ENCODE measurements at regions not wholly inside any gene's neighbourhood (a gene's known extent, or its start where the extent isn't known, plus 50 kb on each side); places are given as distances from the start of the nearest gene placed in this dataset.

DNA sequence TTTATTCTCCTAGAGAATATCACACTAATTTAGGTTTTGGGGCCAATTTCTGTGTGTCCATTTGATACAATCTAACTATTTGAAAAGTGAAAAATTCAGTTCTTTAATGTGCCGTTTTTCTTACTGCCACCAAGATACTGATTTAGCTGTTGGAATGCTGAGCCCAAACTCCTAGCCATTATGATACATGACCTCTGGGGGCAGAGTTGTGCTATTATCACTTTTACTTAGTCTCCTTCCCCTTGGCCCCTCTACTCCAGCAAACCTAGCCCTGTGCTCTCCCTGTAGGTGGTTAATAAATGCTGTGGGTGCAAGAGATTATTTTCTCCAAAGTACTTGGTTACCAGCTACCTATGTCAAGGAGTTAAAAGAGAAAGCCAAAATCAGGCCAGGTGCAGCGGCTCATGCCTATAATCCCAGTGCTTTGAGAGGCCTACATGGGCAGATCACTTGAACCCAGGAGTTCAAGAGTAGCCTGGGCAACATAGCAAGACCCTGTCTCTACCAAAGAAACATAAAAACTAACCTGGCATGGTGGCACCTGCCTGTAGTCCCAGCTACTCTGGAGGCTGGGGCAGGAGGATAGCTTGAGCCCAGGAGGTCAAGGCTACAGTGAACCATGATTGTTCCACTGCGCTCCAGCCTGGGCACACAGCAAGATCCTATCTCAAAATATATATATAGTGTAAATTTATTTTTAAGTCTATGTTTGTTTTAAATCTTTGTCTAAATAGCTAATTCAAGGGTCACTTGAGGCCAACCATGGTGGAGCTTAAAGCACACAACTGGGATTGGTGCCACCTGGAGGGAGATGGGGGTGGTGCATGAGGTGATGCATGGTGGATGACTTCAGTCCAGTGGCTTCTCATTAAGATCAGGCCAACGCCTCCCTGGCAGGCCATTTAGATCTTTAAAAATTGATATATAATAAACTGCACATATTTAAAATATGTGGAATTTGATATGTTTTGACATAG, 193.2 kb upstream of the PLET1 start:
- no peaks in the 10 kb centered on the region for H3K36me3 ChIP-seq
- no peaks in the 10 kb centered on the region for H3K9me3 ChIP-seq
- no peaks in the 10 kb centered on the region for H3K4me1 ChIP-seq (ENCODE audit: control insufficient read depth in 1 of 2, low read depth in 2 of 2)
- no peak overlapping the region for H3K4me3 ChIP-seq
- no peak overlapping the region for H3K27ac ChIP-seq
- DNase-seq (ENCODE audit: low spot score) (no peak), ATAC-seq (ENCODE audit: insufficient number of reproducible peaks, low FRiP score, low read depth) (no peak)
- H3K27me3 ChIP-seq (replicated peaks; ENCODE audit: insufficient read depth): no peaks in the 10 kb centered on the region
- TF ChIP-seq CTCF (IDR thresholded peaks at IDR 0.05): peak; percentile 37

DNA sequence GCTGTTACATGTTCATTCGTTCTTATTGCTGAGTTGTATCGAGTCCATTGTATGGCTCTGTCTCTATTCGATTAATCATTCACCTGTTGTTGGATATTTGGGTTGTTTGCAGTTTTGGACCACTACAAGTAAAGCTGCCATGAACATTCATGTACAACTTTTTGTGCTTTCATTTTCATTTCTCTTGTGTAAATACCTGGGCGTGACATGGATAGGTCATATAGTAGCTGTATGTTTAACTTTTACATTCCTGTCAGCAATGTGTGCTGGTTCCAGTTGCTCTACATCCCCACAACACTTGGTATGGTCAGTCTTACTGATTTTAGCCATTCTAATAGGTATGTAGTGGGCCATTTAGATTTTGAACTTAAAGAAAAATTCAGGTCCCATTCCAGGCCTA, 194.2 kb upstream of the PLET1 start:
- Histone ChIP-seq H3K4me1 (ENCODE audit: control insufficient read depth in 1 of 2, low read depth in 2 of 2) (no peaks in the 10 kb centered on the region), H3K36me3 (no peaks in the 10 kb centered on the region), H3K9me3 (no peaks in the 10 kb centered on the region), H3K27me3 (replicated peaks; ENCODE audit: insufficient read depth) (no peaks in the 10 kb centered on the region), H3K4me3 (no peak overlapping the region), H3K27ac (no peak overlapping the region)
- TF ChIP-seq CTCF (IDR thresholded peaks at IDR 0.05): no peak
- ATAC-seq (ENCODE audit: insufficient number of reproducible peaks, low FRiP score, low read depth) (no peak), DNase-seq (ENCODE audit: low spot score) (no peak)

DNA sequence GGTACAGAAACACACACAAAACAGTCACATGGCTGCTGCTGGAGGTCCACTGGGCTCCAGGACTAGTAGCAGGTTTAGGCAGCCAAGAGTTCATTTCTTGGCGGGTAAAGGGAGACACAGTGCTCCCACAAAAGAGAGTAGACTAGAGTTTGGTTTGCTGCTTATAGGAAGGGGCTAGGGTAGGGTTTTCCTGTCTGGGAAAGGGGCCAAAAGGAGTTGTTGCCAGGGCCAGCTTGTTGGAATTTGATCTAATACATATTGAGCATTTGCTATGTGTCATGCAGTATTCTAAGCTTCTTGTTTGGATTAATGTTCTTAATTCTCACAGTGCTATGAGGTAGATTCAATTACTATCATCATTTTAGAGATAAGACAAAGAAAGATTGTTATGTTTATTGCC, 195.1 kb upstream of the PLET1 start:
- no peak for TF ChIP-seq CTCF (IDR thresholded peaks at IDR 0.05)
- Histone ChIP-seq H3K27ac (no peak overlapping the region), H3K9me3 (no peaks in the 10 kb centered on the region), H3K4me3 (no peak overlapping the region), H3K36me3 (no peaks in the 10 kb centered on the region), H3K27me3 (replicated peaks; ENCODE audit: insufficient read depth) (no peaks in the 10 kb centered on the region), H3K4me1 (ENCODE audit: control insufficient read depth in 1 of 2, low read depth in 2 of 2) (no peaks in the 10 kb centered on the region)
- DNase-seq (ENCODE audit: low spot score): no peak
- no peak for ATAC-seq (ENCODE audit: insufficient number of reproducible peaks, low FRiP score, low read depth)

GRCh38 chr11:112457532-112457931, 196.9 kb upstream of the PLET1 start:
- DNase-seq (ENCODE audit: low spot score) (no peak), ATAC-seq (ENCODE audit: insufficient number of reproducible peaks, low FRiP score, low read depth) (no peak)
- no peaks in the 10 kb centered on the region for H3K27me3 ChIP-seq (replicated peaks; ENCODE audit: insufficient read depth)

More at GRCh38 chr11:112457532-112457931, 196.9 kb upstream of the PLET1 start:
- Histone ChIP-seq H3K4me3 (no peak overlapping the region), H3K9me3 (no peaks in the 10 kb centered on the region), H3K36me3 (no peaks in the 10 kb centered on the region), H3K4me1 (ENCODE audit: control insufficient read depth in 1 of 2, low read depth in 2 of 2) (no peaks in the 10 kb centered on the region), H3K27ac (no peak overlapping the region)
- no peak for TF ChIP-seq CTCF (IDR thresholded peaks at IDR 0.05)
